SK-N-SH (cell line): ENCODE measurements at regions not wholly inside any gene's neighbourhood (a gene's known extent, or its start where the extent isn't known, plus 50 kb on each side); places are given as distances from the start of the nearest gene placed in this dataset.

Source experiments
- CTCF ChIA-PET: fragments of 300-600, 350-600 bp; formaldehyde crosslinking; extraction: SDS; loops from one replicate; lab custom pipeline; 2021; lab: Yijun Ruan, JAX
- POLR2A ChIA-PET: fragments of 350-600 bp; sonication (Branson Sonifier 250); formaldehyde crosslinking; extraction: SDS; loops from one replicate; lab custom pipeline; 2020; ENCODE audit warnings: antibody characterized with exemption, inconsistent platforms; lab: Yijun Ruan, JAX
- DNase-seq: peaks from one replicate; pipeline ENCODE4 v3.0.0; 2012
- H2AFZ ChIP-seq: fragments of 200-600 bp; sonication (generic); 2 replicates; pipeline ENCODE4 v1.8.1; 2016; ENCODE audit warnings: antibody characterized with exemption, mild to moderate bottlenecking, low read depth
- H3F3A ChIP-seq: fragments of 200-600 bp; sonication (generic); replicated peaks from 2 replicates; pipeline ENCODE3; 2016; ENCODE audit warnings: antibody characterized with exemption, mild to moderate bottlenecking; ENCODE audit not compliant: insufficient read depth
- H3K27ac ChIP-seq, 2 experiments: fragments of 200-500 bp in 1 of 2; fragments of 200-600 bp in 1 of 2; sonication (Bioruptor generic) in 1 of 2; sonication (generic), shearing (Covaris generic) in 1 of 2; 2 replicates each; pipeline versions ENCODE4 v1.5.1 to v1.6.1; 2014 to 2016; ENCODE audit warnings: low read depth in 2 of 2, inconsistent platforms in 1 of 2, low read length in 1 of 2, mild to moderate bottlenecking in 1 of 2, mixed read lengths in 1 of 2
- H3K27me3 ChIP-seq: fragments of 200-600 bp; sonication (generic), shearing (Covaris generic); 2 replicates; pipeline ENCODE4 v1.6.1; 2016; ENCODE audit warnings: mixed run types; ENCODE audit not compliant: insufficient read depth
- H3K36me3 ChIP-seq, 2 experiments: fragments of 200-500 bp in 1 of 2; fragments of 200-600 bp in 1 of 2; sonication (Bioruptor generic) in 1 of 2; sonication (generic) in 1 of 2; replicated peaks in 1 of 2; 2 replicates each; pipeline versions ENCODE3 to v1.5.1; 2014 to 2016; ENCODE audit warnings: low read length in 1 of 2, mild to moderate bottlenecking in 1 of 2; ENCODE audit not compliant: insufficient read depth in 2 of 2, control insufficient read depth in 1 of 2
- H3K4me1 ChIP-seq, 2 experiments: fragments of 200-500 bp in 1 of 2; fragments of 200-600 bp in 1 of 2; sonication (Bioruptor generic) in 1 of 2; sonication (generic), shearing (Covaris generic) in 1 of 2; 2 replicates each; pipeline versions ENCODE4 v1.5.1 to v1.6.1; 2014 to 2016; ENCODE audit warnings: low read depth in 1 of 2, low read length in 1 of 2, mixed run types in 1 of 2; ENCODE audit not compliant: insufficient read depth in 2 of 2, control insufficient read depth in 1 of 2
- H3K4me2 ChIP-seq: fragments of 200-600 bp; sonication (generic), shearing (Covaris generic); 2 replicates; pipeline ENCODE4 v1.6.1; 2017; ENCODE audit warnings: mixed run types
- H3K4me3 ChIP-seq, 2 experiments: fragments of 200-500 bp in 1 of 2; fragments of 200-600 bp in 1 of 2; sonication (Bioruptor generic) in 1 of 2; sonication (generic), shearing (Covaris generic) in 1 of 2; 2 replicates each; pipeline versions ENCODE4 v1.5.1 to v1.8.1; 2014 to 2016; ENCODE audit warnings: low read depth in 2 of 2, inconsistent platforms in 1 of 2, low read length in 1 of 2, mild to moderate bottlenecking in 1 of 2, mixed read lengths in 1 of 2, moderate library complexity in 1 of 2
- H3K79me2 ChIP-seq: fragments of 200-600 bp; sonication (generic); 2 replicates; pipeline ENCODE4 v1.8.1; 2017; ENCODE audit warnings: mild to moderate bottlenecking; ENCODE audit not compliant: insufficient read depth
- H3K9ac ChIP-seq: fragments of 200-600 bp; sonication (generic); 2 replicates; pipeline ENCODE4 v1.6.1; 2017; ENCODE audit warnings: mixed run types
- H3K9me2 ChIP-seq: fragments of 200-600 bp; sonication (generic); 2 replicates; pipeline ENCODE4 v1.6.1; 2017; ENCODE audit warnings: mixed run types
- H3K9me3 ChIP-seq: fragments of 200-600 bp; sonication (generic); 2 replicates; pipeline ENCODE4 v1.6.1; 2017; ENCODE audit warnings: mixed run types, mild to moderate bottlenecking, moderate library complexity
- H4K20me1 ChIP-seq: fragments of 200-600 bp; sonication (generic); 2 replicates; pipeline ENCODE4 v1.6.1; 2017; ENCODE audit warnings: mild to moderate bottlenecking, mixed run types; ENCODE audit not compliant: insufficient read depth
- CHD2 ChIP-seq: fragments of 150-350 bp; IDR thresholded peaks from 2 replicates; pipeline ENCODE4 v1.6.1; 2018; ENCODE audit warnings: low read length; ENCODE audit not compliant: partially characterized antibody
- EP300 ChIP-seq, 2 experiments: IDR thresholded peaks; 2 replicates each; pipeline versions ENCODE4 v1.4.0 to v1.6.1; 2012; ENCODE audit warnings: borderline replicate concordance in 1 of 2, low read depth in 1 of 2, low read length in 1 of 2
- FOSL2 ChIP-seq: IDR thresholded peaks from 2 replicates; pipeline ENCODE4 v1.4.0; 2012; ENCODE audit warnings: low read depth, mild to moderate bottlenecking, moderate library complexity, borderline replicate concordance
- FOXJ3 ChIP-seq: sonication (generic); formaldehyde crosslinking; IDR thresholded peaks from 2 replicates; pipeline ENCODE4 v1.5.1; 2020; ENCODE audit warnings: mild to moderate bottlenecking, missing genetic modification reagents
- GATA2 ChIP-seq: sonication (generic); formaldehyde crosslinking; IDR thresholded peaks from 2 replicates; pipeline ENCODE4 v1.5.0; 2020; ENCODE audit warnings: mild to moderate bottlenecking, missing genetic modification reagents
- JUND ChIP-seq: IDR thresholded peaks from 2 replicates; pipeline ENCODE4 v1.4.0; 2012
- MXI1 ChIP-seq: IDR thresholded peaks from 2 replicates; pipeline ENCODE4 v1.6.1; 2012; ENCODE audit warnings: mild to moderate bottlenecking, low read depth, low read length, improper control_type of control experiment
- POLR2AphosphoS5 ChIP-seq: IDR thresholded peaks from 2 replicates; pipeline ENCODE4 v1.6.1; 2012; ENCODE audit warnings: low read depth, low read length
- RAD21 ChIP-seq: IDR thresholded peaks from 2 replicates; pipeline ENCODE4 v1.6.1; 2012; ENCODE audit warnings: mild to moderate bottlenecking, low read length
- RCOR1 ChIP-seq: fragments of 150-350 bp; IDR thresholded peaks from 2 replicates; pipeline ENCODE4 v1.6.1; 2017; ENCODE audit warnings: antibody characterized with exemption, low read length
- RXRA ChIP-seq: IDR thresholded peaks from 2 replicates; pipeline ENCODE4 v1.4.0; 2012; ENCODE audit warnings: low read depth, mild to moderate bottlenecking, borderline replicate concordance
- TCF12 ChIP-seq: IDR thresholded peaks from 2 replicates; pipeline ENCODE4 v1.4.0; 2012
- TEAD4 ChIP-seq: IDR thresholded peaks from 2 replicates; pipeline ENCODE4 v1.4.0; 2012; ENCODE audit warnings: mild to moderate bottlenecking, borderline replicate concordance; ENCODE audit not compliant: insufficient read depth
- YY1 ChIP-seq: IDR thresholded peaks from 2 replicates; pipeline ENCODE4 v1.4.0; 2012; ENCODE audit warnings: low read depth, mild to moderate bottlenecking
- WGBS: methylation state at CpG from one replicate; pipeline ENCODE4 v1.1.6; 2017; ENCODE audit warnings: low lambda C conversion rate; 5-methylcytosine and 5-hydroxymethylcytosine counted together
- TF ChIP-seq, protein P1 (sequence below): fragments of 200-600 bp; sonication (generic); IDR thresholded peaks from 2 replicates; pipeline ENCODE4 v1.6.1; 2017; ENCODE audit warnings: antibody characterized with exemption, mild to moderate bottlenecking, moderate library complexity
- TF ChIP-seq, protein P2 (sequence below): IDR thresholded peaks from 2 replicates; pipeline ENCODE4 v1.4.0; 2012; ENCODE audit warnings: low read depth, borderline replicate concordance
- TF ChIP-seq, protein P3 (sequence below): IDR thresholded peaks from 2 replicates; pipeline ENCODE4 v1.4.0; 2012; ENCODE audit warnings: low read depth, borderline replicate concordance
- TF ChIP-seq, protein P4 (sequence below): IDR thresholded peaks from 2 replicates; pipeline ENCODE4; 2012

DNA sequence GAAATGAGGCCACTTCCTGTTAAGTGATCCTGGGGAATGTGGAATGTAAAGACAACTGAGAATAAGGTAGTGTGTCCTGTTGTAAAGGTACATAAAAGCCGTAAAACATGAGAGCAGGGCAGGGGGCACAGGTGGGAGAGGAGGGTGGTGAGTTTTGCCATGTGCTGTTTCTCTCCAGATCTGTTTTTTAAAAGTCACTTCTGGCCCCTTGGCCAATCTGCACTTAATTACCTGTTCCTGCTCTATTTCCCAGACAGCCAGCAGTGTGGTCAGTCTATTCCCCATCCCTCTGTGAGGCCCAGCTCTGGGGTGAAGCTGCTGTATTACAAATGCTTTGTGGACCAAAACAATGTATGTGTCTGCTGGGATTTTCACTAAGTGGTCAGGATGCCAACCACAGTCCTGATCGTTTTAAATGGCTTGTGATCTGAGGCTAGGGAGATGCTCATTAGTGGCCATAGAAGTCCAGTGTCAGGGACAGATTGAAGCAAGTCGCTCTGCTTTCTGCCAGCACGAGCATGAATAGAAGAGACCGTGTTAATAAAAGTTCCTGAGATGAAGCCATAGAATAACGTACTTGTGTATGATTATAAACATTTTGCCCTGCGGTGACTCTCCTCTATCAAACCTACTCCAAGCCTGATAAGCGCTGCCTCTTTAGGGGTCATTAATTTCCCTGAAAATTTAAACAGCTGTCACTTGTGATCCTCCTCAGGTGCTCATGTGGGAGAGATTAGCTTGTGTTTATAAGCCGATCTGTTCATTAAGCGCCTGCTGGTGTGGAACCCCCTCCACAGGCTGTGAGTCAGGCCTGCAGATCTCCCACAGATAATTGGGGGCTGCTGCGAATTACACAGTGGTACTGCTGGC lies 111.8 kb upstream of the CENPW start:
- H3K79me2 ChIP-seq: no peaks in the 10 kb centered on the region
- H3K4me1 ChIP-seq: peaks cover 0 to 22% of the 10 kb centered on the region in 2 experiments; a peak in 2 of 4 replicates
- H3K27me3 ChIP-seq: no peaks in the 10 kb centered on the region
- H3K27ac ChIP-seq: peak overlapping the region in 1 of 2 experiments; percentile 87; a peak in 2 of 4 replicates
- H3K9me2 ChIP-seq: no peaks in the 10 kb centered on the region
- POLR2A ChIA-PET: interaction anchor here (1.0 kb wide), 1 partner anchor 405 kb away, joined by 3 read pairs; no protein-coding TSS in a partner anchor
- CTCF ChIA-PET: interaction anchor here (0.5 to 1.4 kb wide), 3 partner anchors 52 to 453 kb away, joined by 3 to 4 read pairs (median 3); no protein-coding TSS in a partner anchor
- no peaks in the 10 kb centered on the region for H3K36me3 ChIP-seq
- no peak overlapping the region for H3K4me2 ChIP-seq
- peak; percentile 98 for TF ChIP-seq FOXJ3
- TF ChIP-seq RCOR1: peak; percentile 98
- peak; percentile 64; the same call in 1 of the 2 replicates for TF ChIP-seq MXI1
- TF ChIP-seq, protein P1, sequence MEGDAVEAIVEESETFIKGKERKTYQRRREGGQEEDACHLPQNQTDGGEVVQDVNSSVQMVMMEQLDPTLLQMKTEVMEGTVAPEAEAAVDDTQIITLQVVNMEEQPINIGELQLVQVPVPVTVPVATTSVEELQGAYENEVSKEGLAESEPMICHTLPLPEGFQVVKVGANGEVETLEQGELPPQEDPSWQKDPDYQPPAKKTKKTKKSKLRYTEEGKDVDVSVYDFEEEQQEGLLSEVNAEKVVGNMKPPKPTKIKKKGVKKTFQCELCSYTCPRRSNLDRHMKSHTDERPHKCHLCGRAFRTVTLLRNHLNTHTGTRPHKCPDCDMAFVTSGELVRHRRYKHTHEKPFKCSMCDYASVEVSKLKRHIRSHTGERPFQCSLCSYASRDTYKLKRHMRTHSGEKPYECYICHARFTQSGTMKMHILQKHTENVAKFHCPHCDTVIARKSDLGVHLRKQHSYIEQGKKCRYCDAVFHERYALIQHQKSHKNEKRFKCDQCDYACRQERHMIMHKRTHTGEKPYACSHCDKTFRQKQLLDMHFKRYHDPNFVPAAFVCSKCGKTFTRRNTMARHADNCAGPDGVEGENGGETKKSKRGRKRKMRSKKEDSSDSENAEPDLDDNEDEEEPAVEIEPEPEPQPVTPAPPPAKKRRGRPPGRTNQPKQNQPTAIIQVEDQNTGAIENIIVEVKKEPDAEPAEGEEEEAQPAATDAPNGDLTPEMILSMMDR: no peak
- peak; percentile 57 for TF ChIP-seq TCF12
- no peak for TF ChIP-seq RXRA
- TF ChIP-seq POLR2AphosphoS5: peak; percentile 59
- TF ChIP-seq, protein P2, sequence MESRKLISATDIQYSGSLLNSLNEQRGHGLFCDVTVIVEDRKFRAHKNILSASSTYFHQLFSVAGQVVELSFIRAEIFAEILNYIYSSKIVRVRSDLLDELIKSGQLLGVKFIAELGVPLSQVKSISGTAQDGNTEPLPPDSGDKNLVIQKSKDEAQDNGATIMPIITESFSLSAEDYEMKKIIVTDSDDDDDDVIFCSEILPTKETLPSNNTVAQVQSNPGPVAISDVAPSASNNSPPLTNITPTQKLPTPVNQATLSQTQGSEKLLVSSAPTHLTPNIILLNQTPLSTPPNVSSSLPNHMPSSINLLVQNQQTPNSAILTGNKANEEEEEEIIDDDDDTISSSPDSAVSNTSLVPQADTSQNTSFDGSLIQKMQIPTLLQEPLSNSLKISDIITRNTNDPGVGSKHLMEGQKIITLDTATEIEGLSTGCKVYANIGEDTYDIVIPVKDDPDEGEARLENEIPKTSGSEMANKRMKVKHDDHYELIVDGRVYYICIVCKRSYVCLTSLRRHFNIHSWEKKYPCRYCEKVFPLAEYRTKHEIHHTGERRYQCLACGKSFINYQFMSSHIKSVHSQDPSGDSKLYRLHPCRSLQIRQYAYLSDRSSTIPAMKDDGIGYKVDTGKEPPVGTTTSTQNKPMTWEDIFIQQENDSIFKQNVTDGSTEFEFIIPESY: no peak
- TF ChIP-seq EP300 (IDR thresholded peaks at IDR 0.05; ENCODE audit: borderline replicate concordance in 1 of 2, low read depth in 1 of 2, low read length in 1 of 2): peak in 1 of 2 experiments; percentile 98; a peak in 2 of 4 replicates
- TF ChIP-seq JUND: no peak
- peak; percentile 87 for TF ChIP-seq CHD2
- peak; percentile 99 for TF ChIP-seq GATA2 (CRISPR knock-in tag)
- no peak for TF ChIP-seq TEAD4
- TF ChIP-seq FOSL2: no peak
- TF ChIP-seq YY1: no peak
- peak; percentile 33; the same call in 1 of the 2 replicates for TF ChIP-seq RAD21
- TF ChIP-seq, protein P3, sequence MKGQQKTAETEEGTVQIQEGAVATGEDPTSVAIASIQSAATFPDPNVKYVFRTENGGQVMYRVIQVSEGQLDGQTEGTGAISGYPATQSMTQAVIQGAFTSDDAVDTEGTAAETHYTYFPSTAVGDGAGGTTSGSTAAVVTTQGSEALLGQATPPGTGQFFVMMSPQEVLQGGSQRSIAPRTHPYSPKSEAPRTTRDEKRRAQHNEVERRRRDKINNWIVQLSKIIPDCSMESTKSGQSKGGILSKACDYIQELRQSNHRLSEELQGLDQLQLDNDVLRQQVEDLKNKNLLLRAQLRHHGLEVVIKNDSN: no peak
- TF ChIP-seq, protein P4, sequence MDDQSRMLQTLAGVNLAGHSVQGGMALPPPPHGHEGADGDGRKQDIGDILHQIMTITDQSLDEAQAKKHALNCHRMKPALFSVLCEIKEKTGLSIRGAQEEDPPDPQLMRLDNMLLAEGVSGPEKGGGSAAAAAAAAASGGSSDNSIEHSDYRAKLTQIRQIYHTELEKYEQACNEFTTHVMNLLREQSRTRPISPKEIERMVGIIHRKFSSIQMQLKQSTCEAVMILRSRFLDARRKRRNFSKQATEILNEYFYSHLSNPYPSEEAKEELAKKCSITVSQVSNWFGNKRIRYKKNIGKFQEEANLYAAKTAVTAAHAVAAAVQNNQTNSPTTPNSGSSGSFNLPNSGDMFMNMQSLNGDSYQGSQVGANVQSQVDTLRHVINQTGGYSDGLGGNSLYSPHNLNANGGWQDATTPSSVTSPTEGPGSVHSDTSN: peak; percentile 21; the same call in 1 of the 2 replicates
- no peaks in the 10 kb centered on the region for H3K9me3 ChIP-seq
- H3K4me3 ChIP-seq: no peak overlapping the region; a peak in 1 of 4 replicates
- WGBS: 42% methylated on average over 11 of the region's 11 CpGs
- peak; percentile 73 for DNase-seq
- H4K20me1 ChIP-seq: no peaks in the 10 kb centered on the region
- H3K9ac ChIP-seq: no peak overlapping the region
- H3F3A ChIP-seq: no peaks in the 10 kb centered on the region
- no peak overlapping the region for H2AFZ ChIP-seq
